Mesothelial cell of epicardium (in vitro differentiated cells): ENCODE measurements at regions not wholly inside any gene's neighbourhood (a gene's known extent, or its start where the extent isn't known, plus 50 kb on each side); places are given as distances from the start of the nearest gene placed in this dataset.
"Not testable (repeated sequence)": the region's sequence is repeated elsewhere in the genome, so short reads cannot be mapped to it uniquely, and the experiment has no call there.

ENCODE experiments used
- DNase-seq, 2 experiments: peaks; one replicate each; pipeline ENCODE4 v3.0.0; 2021; ENCODE audit warnings: low spot score in 2 of 2; ENCODE audit not compliant: unreplicated experiment in 2 of 2
- H3K27ac Mint-ChIP-seq: 2 replicates; pipeline ENCODE4 v1.8.0; 2021; ENCODE audit warnings: mixed read lengths
- H3K27me3 Mint-ChIP-seq: 2 replicates; pipeline ENCODE4 v1.8.0; 2021; ENCODE audit warnings: low read depth, mixed read lengths
- H3K36me3 Mint-ChIP-seq: 2 replicates; pipeline ENCODE4 v1.8.0; 2021; ENCODE audit warnings: mixed read lengths
- H3K4me1 Mint-ChIP-seq: 2 replicates; pipeline ENCODE4 v1.8.0; 2021; ENCODE audit warnings: mixed read lengths
- H3K4me3 Mint-ChIP-seq: 2 replicates; pipeline ENCODE4 v1.8.0; 2021; ENCODE audit warnings: mild to moderate bottlenecking, moderate library complexity, mixed read lengths
- H3K9me3 Mint-ChIP-seq: 2 replicates; pipeline ENCODE4 v1.8.0; 2021; ENCODE audit warnings: mixed read lengths
- TF ChIP-seq, protein P1 (sequence below): fragments of 200-600 bp; sonication (generic); IDR thresholded peaks from one replicate; pipeline ENCODE4 v1.5.0; 2021; ENCODE audit warnings: antibody characterized with exemption; ENCODE audit not compliant: unreplicated experiment

DNA sequence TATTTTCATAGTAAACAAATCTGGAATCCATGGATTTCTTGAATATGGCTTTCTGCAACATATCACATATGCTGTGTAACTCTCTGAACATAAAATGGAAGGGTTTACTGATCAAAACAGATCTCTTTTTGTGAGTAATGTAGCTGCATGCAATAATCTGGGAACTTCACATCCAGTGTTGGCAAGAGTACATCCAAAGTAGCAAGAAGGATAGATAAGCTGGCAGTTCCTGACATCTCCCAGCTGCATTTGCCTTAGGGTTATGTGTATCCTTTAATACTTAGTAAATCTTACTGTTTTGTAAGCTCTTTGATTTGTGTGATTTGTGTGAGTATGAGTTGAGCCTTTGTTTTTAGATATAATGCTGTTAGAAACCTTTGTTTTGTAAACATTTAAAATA is 280.4 kb upstream of the CNTN5 start:
- Mint-ChIP-seq H3K27ac (no peak overlapping the region), H3K27me3 (no peaks in the 10 kb centered on the region), H3K4me1 (no peaks in the 10 kb centered on the region), H3K9me3 (peaks cover 3% of the 10 kb centered on the region), H3K36me3 (no peaks in the 10 kb centered on the region), H3K4me3 (no peak overlapping the region)
- no peak for DNase-seq
- TF ChIP-seq, protein P1, sequence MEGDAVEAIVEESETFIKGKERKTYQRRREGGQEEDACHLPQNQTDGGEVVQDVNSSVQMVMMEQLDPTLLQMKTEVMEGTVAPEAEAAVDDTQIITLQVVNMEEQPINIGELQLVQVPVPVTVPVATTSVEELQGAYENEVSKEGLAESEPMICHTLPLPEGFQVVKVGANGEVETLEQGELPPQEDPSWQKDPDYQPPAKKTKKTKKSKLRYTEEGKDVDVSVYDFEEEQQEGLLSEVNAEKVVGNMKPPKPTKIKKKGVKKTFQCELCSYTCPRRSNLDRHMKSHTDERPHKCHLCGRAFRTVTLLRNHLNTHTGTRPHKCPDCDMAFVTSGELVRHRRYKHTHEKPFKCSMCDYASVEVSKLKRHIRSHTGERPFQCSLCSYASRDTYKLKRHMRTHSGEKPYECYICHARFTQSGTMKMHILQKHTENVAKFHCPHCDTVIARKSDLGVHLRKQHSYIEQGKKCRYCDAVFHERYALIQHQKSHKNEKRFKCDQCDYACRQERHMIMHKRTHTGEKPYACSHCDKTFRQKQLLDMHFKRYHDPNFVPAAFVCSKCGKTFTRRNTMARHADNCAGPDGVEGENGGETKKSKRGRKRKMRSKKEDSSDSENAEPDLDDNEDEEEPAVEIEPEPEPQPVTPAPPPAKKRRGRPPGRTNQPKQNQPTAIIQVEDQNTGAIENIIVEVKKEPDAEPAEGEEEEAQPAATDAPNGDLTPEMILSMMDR: no peak

DNA sequence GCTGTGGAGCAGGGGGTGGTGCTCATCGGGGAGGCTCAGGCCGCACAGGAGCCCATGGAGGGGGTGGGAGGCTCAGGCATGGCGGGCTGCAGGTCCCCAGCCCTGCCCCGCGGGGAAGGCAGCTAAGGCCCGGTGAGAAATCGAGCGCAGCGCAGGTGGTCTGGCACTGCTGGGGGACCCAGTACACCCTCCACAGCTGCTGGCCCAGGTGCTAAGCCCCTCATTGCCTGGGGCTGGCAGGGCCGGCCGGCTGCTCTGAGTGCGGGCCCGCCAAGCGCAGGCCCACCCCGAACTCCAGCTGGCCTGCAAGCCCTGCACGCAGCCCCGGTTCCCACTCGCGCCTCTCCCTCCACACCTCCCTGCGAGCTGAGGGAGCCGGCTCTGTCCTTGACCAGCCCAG is 257.3 kb upstream of the CNTN5 start:
- DNase-seq, H3K4me1 Mint-ChIP-seq, H3K4me3 Mint-ChIP-seq, H3K27ac Mint-ChIP-seq, H3K27me3 Mint-ChIP-seq, H3K36me3 Mint-ChIP-seq: not testable (repeated sequence)
- H3K9me3 Mint-ChIP-seq: peaks cover 33% of the 10 kb centered on the region

DNA sequence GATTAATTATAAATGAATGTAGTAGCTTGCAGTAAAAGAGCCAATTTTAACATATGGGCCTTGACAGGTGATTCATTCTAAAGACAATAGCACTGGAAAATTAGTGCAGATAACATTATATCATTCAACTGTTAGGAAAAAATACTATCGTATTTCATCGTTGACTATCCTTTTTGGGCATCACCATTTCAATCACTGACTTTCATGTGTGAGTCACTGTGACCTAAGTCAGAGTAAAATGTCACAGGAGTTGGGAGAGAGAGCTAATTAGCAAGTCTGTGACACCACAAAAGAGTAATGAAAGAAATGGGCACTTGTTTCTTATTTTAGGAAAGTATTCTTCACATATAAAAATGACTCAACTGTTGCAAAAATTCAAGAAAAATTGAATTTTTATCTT is 253.8 kb upstream of the CNTN5 start:
- H3K4me3 Mint-ChIP-seq: no peak overlapping the region
- no peak overlapping the region for H3K27ac Mint-ChIP-seq
- H3K9me3 Mint-ChIP-seq: peaks cover 30% of the 10 kb centered on the region
- H3K27me3 Mint-ChIP-seq: no peaks in the 10 kb centered on the region
- H3K4me1 Mint-ChIP-seq: no peaks in the 10 kb centered on the region
- no peak for DNase-seq
- H3K36me3 Mint-ChIP-seq: peaks cover 6% of the 10 kb centered on the region
- TF ChIP-seq, protein P1: no peak

DNA sequence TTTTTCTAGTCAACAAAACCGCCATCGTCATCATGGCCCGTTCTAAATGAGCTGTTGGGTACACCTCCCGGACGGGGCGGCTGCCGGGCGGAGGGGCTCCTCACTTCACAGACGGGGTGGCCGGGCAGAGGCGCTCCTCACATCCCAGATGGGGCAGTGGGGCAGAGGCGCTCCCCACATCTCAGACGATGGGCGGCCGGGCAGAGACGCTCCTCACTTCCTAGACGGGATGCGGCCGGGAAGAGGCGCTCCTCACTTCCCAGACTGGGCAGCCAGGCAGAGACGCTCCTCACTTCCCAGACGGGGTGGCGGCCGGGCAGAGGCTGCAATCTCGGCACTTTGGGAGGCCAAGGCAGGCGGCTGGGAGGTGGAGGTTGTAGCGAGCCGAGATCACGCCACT is 250.7 kb upstream of the CNTN5 start:
- H3K27me3 Mint-ChIP-seq, H3K36me3 Mint-ChIP-seq, DNase-seq, H3K27ac Mint-ChIP-seq, H3K4me1 Mint-ChIP-seq, H3K4me3 Mint-ChIP-seq: not testable (repeated sequence)
- H3K9me3 Mint-ChIP-seq: peaks cover 25% of the 10 kb centered on the region

DNA sequence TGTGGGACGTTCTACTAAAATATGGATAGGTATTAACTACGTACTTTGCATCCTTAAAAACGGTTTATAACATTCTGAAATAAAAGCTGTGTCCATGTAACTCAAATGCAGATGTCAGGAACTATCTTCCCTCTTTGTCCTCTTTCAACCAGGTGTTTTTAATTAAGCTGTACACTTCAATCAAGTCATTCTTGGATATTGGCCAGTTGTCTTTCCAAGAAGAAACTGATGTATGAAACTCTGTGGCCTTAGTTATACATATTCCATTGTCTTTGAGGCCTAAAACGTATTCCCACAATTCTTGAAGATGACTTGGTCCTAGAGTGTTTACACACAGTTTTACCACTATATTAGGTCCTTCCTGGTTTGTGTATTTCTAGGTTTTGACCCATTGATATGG is 249.0 kb upstream of the CNTN5 start:
- no peak overlapping the region for H3K4me3 Mint-ChIP-seq
- H3K27ac Mint-ChIP-seq: no peak overlapping the region
- no peaks in the 10 kb centered on the region for H3K4me1 Mint-ChIP-seq
- H3K27me3 Mint-ChIP-seq: no peaks in the 10 kb centered on the region
- TF ChIP-seq, protein P1: no peak
- peaks cover 5% of the 10 kb centered on the region for H3K36me3 Mint-ChIP-seq
- H3K9me3 Mint-ChIP-seq: peaks cover 25% of the 10 kb centered on the region
- no peak for DNase-seq

DNA sequence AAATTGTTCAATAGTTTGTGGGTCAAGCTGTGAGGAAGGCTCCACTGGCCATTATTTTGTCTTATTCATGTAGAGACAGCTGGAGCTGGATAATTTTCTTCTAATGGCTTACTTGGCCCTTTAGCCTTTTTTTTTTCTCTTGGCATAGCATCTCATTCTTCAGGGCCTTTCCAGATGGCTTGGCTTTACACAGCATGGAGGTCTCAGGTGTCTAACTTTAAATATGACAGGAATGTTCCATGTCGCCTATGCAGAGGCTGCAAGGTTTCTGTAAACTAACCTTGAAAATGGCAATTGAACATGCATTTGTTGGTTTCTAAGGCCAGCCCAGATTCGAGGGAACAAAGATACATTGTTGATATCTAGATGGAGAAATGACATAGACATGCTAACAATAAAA is 247.9 kb upstream of the CNTN5 start:
- H3K4me1 Mint-ChIP-seq: no peaks in the 10 kb centered on the region
- no peaks in the 10 kb centered on the region for H3K27me3 Mint-ChIP-seq
- peaks cover 25% of the 10 kb centered on the region for H3K9me3 Mint-ChIP-seq
- TF ChIP-seq, protein P1: no peak
- H3K27ac Mint-ChIP-seq: no peak overlapping the region
- H3K4me3 Mint-ChIP-seq: no peak overlapping the region
- DNase-seq: no peak
- peaks cover 5% of the 10 kb centered on the region for H3K36me3 Mint-ChIP-seq

DNA sequence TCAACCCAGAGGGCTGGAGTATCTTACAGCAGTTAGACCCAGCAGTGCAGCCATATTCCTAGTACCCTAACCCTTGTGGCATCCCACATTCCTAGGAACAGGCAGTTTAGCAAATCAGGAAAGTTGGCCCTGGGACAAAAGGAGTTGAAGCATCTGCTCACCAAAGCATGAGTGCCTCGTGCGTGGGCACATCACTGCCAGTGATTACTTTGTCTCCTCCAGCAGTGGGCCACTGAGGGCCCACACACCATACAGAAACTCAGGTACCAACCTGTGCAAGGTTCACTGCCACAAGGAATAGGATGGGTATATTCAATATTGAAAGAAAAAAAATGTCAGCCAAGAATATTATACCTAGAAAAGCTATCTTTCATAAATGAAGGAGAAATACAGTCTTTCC is 227.5 kb upstream of the CNTN5 start:
- no peak for DNase-seq
- H3K9me3 Mint-ChIP-seq: peaks cover 36% of the 10 kb centered on the region
- TF ChIP-seq, protein P1: no peak
- no peaks in the 10 kb centered on the region for H3K27me3 Mint-ChIP-seq
- H3K27ac Mint-ChIP-seq: no peak overlapping the region
- no peaks in the 10 kb centered on the region for H3K4me1 Mint-ChIP-seq
- no peaks in the 10 kb centered on the region for H3K36me3 Mint-ChIP-seq
- no peak overlapping the region for H3K4me3 Mint-ChIP-seq
